Fibroblast of skin of right biceps (primary cell): ENCODE measurements at regions not wholly inside any gene's neighbourhood (a gene's known extent, or its start where the extent isn't known, plus 50 kb on each side); places are given as distances from the start of the nearest gene placed in this dataset.
"Not testable (repeated sequence)": the region's sequence is repeated elsewhere in the genome, so short reads cannot be mapped to it uniquely, and the experiment has no call there.

Experiments
- DNase-seq: peaks from one replicate; pipeline ENCODE4 v3.0.0-alpha.2; 2013

DNA sequence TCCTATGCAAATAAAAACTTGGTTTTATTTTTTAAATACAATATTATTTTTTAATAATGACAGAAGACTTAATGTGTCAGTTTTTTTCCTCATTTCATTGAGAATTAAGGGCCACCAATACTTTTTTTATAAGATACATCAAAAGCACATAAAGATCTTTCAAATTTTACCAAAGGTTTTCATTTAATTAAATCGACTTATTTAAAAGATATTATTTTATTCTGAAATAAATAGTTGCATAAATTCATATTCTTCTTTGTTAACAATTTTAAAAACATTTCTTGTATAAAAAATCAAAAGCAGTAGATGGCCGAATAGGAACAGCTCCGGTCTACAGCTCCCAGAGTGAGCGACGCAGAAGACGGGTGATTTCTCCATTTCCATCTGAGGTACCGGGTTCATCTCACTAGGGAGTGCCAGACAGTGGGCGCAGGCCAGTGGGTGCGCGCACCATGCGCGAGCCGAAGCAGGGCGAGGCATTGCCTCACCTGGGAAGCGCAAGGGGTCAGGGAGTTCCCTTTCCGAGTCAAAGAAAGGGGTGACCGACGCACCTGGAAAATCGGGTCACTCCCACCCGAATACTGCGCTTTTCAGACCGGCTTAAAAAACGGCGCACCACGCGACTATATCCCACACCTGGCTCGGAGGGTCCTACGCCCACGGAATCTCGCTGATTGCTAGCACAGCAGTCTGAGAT is 374.6 kb upstream of the NPVF start:
- DNase-seq, result not testable (repeated sequence)

DNA sequence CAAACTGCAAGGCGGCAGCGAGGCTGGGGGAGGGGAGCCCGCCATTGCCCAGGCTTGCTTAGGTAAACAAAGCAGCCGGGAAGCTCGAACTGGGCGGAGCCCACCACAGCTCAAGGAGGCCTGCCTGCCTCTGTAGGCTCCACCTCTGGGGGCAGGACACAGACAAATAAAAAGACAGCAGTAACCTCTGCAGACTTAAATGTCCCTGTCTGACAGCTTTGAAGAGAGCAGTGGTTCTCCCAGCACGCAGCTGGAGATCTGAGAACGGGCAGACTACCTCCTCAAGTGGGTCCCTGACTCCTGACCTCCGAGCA is 375.1 kb upstream of the NPVF start:
- DNase-seq, result not testable (repeated sequence)

DNA sequence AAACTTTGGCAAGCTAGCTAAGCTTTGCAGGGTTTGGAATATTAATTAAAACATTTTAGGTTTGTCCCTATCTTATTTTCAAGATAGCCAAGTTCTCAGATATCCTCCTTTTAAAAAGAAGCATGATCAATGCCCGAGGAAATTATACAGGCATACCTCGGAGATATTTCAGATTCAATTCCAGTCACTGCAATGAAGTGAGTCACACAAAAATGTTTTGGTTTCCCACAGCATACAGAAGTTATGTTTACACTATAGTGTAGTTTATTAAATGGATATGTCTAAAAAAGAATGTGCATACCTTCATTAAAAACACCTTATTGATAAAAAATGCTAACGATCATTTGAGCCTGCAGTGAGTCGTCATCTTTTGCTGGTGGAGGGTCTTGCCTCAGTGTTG is 382.9 kb upstream of the NPVF start:
- peak; percentile 23 for DNase-seq

- no peak for DNase-seq
Observed at GRCh38 chr7:25613912-25614311, 385.6 kb upstream of the NPVF start.

- no peak for DNase-seq
Observed at GRCh38 chr7:25614415-25614814, 386.1 kb upstream of the NPVF start.

DNA sequence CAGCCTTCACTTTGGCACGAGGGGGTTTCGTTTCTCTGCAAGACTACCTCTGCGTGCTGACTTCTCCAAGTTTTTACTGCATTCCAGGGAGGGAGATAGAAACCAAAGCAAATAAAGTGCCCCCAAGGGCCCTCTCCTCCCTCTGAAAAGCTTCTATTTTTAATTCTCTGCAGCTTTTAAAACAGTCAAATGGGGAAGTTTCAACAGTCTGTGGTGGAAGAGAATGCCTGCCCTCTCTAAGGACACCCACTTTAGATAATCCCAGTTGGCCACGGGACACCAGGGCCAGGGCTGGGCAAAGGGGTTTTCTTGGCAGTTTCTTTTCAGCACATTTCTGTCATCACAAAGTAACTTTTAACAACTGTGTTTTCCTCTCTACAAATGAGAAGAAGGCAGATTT is 386.7 kb upstream of the NPVF start:
- DNase-seq, result no peak

DNA sequence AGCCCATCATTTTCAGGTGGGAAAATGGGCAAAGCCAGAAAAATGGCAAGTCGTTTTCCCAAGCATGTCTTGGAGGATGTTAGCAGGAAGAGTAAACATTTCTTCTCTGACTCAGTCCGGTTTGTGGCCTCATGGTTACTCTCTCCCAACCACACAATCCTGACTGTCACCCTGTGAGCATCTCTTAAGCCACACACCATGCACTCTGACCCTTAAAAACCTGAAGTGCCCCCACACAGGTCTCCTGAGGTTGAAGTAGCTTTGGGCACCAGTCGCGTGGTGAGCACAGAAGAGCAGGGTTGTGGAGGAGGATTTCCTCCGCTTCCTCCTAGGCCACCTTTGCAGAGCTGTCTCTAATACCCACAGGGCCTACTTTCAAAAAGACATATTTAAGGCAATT is 387.3 kb upstream of the NPVF start:
- no peak for DNase-seq

GRCh38 chr7:25617214-25617613 is 388.9 kb upstream of the NPVF start:
- no peak for DNase-seq

DNA sequence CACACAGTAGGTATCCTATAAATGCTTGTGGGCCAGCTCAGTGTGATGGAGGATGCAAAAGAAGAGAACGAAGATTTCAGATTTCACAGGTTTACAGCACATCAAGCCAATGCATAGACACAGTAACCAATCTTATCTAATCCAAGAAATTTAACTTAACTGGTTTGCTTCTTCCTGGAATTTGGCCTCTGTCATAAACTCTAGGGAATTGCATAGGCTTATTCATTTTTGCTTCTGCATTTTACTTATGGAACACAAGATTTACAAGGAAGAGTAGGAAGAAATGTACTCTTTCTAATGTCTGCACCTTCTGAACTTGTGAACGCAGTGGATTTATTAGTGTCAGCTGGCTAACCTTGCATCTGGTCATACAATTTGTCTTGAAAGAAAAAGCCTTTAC is 389.4 kb upstream of the NPVF start:
- DNase-seq, result no peak

- no peak for DNase-seq
Observed at GRCh38 chr7:25619381-25619780, 391.1 kb upstream of the NPVF start.

DNA sequence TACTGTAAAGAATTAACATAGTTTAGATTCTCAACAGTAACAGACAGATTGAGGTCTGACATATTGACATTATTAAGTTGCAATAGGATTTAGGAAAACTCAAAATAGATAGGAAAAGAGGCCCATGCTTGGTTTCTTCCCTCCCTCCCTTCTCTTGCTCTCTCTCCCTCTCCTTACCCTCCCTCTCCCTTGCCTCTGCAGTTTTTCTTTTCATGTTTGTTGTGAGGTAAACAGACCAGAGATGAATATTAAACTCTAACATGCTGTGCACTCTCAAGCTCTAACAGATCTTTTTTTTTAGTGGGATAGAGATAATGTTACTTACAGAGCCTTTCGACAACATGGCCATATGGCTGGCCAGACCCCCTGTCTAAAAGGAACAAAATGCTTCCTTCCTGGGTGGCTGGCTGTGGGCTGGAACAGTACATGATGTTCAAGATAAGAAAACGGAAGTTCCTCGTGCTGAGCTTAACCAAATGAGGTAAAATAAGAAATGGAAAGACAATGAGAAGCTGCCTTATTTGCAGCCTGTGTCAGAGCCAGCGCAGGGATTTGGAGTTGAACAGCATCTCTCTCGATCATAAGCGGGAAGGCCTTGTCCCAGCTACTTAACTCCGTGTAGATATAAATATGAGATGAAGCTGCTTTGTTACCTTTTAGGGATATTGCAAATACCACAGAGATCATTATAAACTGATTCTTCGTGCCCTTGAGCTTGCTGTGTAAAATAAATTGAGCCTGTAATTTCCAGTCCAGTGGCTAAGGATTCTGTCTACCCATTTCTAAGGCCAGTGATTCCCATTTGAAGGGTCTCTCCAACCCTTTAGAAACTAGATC is 391.9 kb upstream of the NPVF start:
- DNase-seq, result no peak

- DNase-seq, result no peak
Observed at GRCh38 chr7:25621993-25622392, 393.7 kb upstream of the NPVF start.

DNA sequence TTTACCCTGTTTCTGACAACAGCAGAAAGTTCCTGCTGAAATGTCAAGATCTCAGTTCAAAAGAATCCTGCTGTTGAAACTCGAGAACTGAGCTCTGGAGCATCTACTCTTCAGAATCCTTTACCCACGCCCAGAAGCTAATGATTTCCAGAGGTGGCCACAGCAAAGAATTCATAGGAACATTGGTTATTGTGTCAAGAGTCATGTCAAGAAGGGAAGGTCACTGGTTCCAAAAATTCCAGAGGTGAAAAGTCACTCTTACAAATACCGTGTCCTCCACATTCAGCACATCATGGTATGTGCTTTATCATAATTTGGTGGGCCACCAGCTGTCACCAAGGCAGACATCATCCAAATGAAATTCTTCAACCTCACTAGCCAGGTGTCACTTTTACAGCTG is 394.4 kb upstream of the NPVF start:
- DNase-seq, result no peak

DNA sequence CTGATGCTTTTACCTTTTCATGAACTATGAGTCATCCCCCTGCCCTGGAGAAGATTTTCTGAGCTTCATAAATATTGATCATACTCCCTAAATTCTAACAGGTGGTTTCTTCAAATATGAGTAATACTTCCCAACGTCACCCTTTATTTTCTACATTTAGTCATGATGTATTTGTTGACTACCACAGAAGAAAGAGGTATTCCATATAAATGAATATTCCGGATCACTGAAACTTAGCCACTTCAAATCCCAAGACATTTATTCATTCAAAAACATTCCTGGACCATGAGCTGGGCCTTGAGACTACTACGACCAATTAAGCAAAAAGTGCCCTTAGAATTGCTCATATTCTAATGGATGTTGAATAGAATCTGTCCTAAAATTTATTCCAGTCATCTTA is 395.8 kb upstream of the NPVF start:
- peak; percentile 44 for DNase-seq

DNA sequence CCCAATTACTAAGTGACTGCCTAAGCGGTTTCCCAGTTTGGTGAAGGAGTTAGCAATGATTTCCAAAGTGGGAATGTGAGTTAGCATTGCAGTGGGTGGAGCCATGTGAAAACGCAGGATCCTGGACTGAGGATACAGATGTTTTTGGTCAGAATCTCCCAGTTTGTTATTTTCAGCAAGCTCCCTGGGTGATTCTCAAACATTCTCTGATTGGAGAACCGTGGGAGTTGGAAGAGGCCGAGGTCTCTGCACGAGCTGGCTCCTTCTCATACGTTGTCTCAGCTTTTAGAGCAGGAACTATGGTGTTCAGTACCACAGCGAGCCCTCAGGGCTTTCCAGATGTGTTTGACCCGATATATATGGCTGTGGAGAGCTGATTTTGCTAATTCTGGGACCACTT is 396.5 kb upstream of the NPVF start:
- DNase-seq, result peak; percentile 19

DNA sequence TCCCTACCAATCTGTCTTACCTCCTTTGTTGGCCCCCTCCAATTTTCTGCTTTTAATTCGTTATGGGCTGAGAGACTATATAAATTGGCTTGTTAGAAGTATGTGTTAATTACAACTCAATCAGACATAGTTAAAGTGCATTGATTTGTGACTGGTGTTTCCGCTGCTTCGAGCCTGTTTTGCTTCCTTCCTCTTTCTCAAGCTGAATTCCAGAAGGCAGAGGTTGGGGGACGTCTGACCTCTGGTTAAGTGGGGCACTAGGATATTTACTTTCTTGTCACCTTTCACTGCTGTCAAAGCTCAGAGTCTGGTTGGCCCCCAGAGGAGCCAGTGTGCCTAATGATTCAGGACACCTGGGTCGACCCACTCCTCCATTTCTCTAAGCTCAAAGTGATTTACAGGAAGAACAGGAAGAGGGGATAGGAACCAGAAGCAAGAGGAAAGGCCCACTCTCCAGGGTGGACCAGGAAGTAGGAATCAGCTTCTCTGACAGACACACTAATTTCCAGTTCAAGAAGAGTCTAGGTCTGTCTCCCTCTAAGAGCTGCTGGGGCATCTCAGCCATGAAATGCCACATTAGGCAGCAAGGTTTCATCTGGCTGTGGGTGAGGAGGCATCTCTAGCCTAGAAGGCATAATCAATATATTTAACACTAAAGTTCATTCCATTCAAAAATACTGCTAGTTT is 397.2 kb upstream of the NPVF start:
- no peak for DNase-seq

DNA sequence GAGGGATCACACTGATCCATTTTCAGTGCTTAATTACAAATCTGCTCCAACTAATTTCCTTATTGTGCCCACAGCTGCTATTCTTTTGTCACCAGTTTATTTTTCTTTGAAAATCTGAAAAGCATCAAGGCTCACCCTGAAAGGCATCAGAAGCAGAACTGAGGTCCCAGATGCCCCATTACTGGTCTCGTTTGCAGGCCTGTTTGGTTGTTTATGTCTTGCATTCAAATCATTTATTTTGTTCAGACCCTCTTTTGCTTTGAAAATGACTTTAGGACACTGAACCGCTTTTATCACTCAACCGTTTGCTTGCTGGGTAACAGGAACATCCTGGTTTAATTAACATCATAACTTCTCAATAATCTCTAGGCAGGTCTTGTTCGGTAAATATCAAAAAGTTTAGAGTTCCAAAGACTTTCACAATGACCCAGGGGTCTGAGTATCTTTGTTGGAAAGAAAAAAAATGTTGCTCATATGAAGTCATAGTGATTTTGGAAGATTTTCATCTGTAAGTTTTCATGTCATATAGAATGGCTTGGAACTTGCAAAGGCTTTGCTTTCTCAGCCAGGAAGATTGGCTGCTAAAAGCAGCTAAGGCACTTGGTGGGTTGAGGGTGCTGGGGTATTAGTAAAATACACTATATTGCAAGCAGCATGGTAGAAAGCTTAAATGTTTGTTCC is 398.3 kb upstream of the NPVF start:
- no peak for DNase-seq

GRCh38 chr7:25628446-25628845 is 400.2 kb upstream of the NPVF start:
- no peak for DNase-seq

GRCh38 chr7:25632616-25633015 is 404.3 kb upstream of the NPVF start:
- no peak for DNase-seq

DNA sequence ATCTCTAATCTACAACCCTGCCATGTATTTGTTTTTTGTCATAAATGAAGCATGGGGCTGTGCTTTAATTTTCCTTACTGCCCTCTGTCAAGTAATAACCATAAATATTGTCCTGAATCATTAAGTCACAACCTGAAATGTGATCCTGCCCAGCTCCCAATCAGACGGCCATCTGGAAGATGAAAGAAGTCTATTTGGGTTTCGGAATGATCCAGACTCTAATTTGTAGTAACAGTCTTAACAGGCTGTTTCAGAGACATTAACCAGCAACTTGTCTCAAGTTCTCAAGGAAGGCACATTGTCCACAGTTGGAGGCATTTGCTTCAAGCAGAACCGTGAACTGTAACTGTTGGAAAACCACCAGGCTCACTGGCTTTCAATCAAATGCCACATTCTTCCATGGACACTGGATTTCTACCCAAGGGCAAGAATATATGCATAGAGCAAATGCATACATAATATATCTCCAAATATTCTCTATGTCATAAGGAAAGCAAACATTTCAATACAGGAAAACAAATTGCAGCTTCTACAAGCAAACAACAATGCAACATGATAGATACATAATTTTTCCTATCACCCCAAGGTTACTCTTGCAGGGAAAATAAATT is 405.2 kb upstream of the NPVF start:
- DNase-seq, result no peak

DNA sequence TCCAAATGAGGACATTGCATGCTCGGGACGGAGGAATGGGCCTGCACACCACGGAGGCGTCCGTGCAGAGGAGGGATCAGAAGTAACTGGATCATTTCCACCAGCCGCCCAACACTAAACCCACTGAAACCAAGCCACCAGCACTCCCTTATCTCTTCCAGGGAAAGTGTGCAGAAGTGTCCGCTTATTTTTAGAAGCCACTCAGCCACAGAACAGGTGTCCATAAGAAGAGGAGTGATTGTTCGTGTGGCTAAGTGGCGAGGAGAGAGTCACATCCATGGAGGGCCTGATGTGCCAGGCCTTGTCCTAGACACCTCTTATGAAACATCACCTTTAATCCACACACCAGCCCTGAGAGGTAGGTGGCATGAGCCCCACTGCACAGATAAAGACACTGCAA is 407.9 kb upstream of the NPVF start:
- DNase-seq, result no peak

- no peak for DNase-seq
Observed at GRCh38 chr7:25636871-25637283, 408.6 kb upstream of the NPVF start.

- no peak for DNase-seq
Observed at GRCh38 chr7:25638068-25638467, 409.8 kb upstream of the NPVF start.
